ENCODE measurements at regions not wholly inside any gene's neighbourhood (a gene's known extent, or its start where the extent isn't known, plus 50 kb on each side); places are given as distances from the start of the nearest gene placed in this dataset.

- TF ChIP-seq, protein P1, sequence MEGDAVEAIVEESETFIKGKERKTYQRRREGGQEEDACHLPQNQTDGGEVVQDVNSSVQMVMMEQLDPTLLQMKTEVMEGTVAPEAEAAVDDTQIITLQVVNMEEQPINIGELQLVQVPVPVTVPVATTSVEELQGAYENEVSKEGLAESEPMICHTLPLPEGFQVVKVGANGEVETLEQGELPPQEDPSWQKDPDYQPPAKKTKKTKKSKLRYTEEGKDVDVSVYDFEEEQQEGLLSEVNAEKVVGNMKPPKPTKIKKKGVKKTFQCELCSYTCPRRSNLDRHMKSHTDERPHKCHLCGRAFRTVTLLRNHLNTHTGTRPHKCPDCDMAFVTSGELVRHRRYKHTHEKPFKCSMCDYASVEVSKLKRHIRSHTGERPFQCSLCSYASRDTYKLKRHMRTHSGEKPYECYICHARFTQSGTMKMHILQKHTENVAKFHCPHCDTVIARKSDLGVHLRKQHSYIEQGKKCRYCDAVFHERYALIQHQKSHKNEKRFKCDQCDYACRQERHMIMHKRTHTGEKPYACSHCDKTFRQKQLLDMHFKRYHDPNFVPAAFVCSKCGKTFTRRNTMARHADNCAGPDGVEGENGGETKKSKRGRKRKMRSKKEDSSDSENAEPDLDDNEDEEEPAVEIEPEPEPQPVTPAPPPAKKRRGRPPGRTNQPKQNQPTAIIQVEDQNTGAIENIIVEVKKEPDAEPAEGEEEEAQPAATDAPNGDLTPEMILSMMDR (IDR thresholded peaks at IDR 0.05): no peak
- no peak for TF ChIP-seq NRF1 (IDR thresholded peaks at IDR 0.05; ENCODE audit: low read depth, low read length)
- no peak for TF ChIP-seq EP300 (IDR thresholded peaks at IDR 0.05; ENCODE audit: borderline replicate concordance in 1 of 2, low read depth in 1 of 2, low read length in 1 of 2)
- TF ChIP-seq POLR2AphosphoS5 (IDR thresholded peaks at IDR 0.05; ENCODE audit: low read depth, low read length): no peak
- no peak for TF ChIP-seq REST (IDR thresholded peaks at IDR 0.05; ENCODE audit: low read depth, low read length)
- no peak for TF ChIP-seq SMC3 (IDR thresholded peaks at IDR 0.05; ENCODE audit: low read depth, low read length)
Measured at GRCh38 chr5:143888912-143889311, 77.0 kb downstream of the HMHB1 start.
